HG03103 (cell line): ENCODE measurements at regions not wholly inside any gene's neighbourhood (a gene's known extent, or its start where the extent isn't known, plus 50 kb on each side); places are given as distances from the start of the nearest gene placed in this dataset.

ENCODE experiments used
- ATAC-seq: cut with Tn5 transposase; IDR thresholded peaks from one replicate; pipeline ENCODE4 v1.9.1; 2021; ENCODE audit warnings: low read depth; ENCODE audit not compliant: unreplicated experiment

GRCh38 chr16:86015606-86016005 lies 116.6 kb downstream of the IRF8 start:
- no peak for ATAC-seq

GRCh38 chr16:86016201-86016965 lies 117.4 kb downstream of the IRF8 start:
- ATAC-seq = no peak

DNA sequence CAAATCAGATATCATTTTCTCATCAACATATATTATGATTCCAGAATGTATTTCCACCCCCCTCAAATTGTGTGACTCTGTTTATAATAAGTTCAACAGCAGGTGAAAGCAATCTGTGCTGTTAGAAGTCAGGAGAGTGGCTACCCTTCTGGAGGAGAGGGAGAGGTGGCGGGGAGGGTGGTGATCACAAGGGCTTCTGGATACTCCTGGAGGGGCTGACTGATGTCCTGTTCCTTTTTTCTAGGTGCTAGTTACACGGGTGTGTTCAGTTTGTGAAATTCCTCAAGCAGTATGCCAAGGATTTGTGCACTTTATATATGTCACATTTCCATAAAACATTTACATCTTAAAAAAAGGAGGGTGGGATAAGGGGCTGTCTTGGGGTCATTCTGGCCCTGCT lies 119.1 kb downstream of the IRF8 start:
- no peak for ATAC-seq

GRCh38 chr16:86018487-86018886 lies 119.5 kb downstream of the IRF8 start:
- no peak for ATAC-seq

DNA sequence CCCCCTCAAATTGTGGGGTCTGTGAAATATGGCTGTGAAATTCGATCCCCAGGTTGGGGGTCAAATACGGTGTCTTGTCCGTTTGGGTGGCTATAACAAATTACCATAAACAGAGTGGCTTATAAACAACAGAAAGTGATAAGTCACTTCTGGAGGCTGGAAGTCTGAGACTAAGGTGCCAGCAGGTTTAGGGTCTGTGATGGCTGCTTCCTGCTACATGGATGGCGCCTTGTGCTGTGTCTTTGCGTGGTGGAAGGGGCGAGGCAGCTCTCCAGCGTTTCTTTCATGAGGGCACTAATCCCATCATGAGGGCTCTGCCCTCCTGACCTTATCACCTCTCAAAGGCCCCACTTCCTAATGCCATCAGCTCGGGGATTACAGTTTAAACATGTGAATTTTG lies 120.0 kb downstream of the IRF8 start:
- no peak for ATAC-seq

DNA sequence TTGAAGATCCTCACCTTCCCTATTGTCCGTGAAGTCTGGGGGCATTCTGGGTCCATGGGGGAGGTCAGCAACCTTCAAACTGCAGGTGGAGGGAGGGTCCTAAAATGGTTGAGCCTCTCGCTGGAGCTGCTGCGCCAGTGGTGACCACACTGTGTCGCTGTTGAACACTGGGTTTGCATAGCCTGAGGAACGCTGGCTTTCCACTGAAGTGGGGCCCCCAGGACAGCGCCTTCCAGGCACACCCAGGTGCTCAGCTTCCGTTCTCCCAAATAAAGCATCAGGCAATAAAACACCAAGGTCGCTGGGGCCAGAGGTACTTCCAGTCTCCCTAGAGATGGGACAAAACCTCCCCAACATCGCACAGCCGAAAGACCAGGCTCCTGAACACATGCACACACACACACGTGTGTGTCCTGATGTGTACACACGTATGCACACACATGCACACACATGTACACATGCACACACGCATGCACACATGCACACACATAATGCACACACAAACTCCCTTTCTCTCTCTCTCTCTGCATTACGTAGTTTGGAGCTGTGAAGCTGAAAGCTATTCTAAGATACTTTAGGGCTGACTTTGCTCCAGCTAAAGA lies 120.6 kb downstream of the IRF8 start:
- ATAC-seq = no peak

DNA sequence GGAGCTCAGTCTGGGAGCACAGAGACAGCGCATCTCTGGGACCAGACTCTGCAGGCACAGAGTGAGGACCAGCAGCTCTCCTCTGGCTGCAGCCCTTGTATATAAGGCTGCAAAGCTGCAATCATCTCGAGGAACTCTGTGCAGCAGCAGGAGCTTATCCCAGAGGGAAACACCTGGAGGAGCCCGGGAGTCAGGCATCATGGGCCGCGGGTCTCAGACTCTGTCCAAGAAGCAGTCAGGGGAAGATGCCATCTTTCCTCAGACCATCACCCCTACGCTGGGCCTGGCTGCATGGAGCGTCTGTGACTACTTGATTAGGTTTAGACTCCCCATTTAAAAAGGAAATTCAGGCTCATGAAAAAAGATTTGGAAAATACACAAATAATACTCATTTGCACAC lies 122.0 kb downstream of the IRF8 start:
- ATAC-seq = no peak

DNA sequence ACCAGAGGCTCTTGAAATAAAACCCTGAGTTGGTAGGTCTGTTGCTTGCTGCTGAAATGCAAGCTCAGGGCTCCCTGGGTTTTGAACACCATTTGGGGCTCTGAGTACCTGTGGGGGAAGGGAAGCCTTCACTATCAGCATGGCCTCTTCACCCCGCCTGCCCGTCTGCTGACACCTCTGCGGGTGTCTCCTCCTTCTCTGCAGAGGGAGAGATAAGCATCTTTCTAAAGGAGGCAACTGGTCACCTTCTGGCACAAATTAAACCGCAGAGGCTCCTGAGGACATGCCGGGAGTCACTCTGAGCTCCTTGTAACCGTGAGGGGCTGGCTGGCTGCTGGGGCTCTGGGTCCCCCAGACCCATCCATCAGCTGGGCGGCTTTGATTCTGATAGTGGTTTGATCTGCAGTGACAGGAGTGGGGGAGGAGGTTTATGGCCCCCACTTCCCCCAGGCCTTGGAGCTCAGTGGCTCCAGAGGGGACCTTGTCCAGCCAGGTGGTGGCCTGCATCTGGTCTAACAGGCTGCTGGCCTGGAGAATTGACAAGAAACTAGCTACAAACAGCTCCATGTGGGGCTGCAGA lies 123.5 kb downstream of the IRF8 start:
- ATAC-seq = no peak

DNA sequence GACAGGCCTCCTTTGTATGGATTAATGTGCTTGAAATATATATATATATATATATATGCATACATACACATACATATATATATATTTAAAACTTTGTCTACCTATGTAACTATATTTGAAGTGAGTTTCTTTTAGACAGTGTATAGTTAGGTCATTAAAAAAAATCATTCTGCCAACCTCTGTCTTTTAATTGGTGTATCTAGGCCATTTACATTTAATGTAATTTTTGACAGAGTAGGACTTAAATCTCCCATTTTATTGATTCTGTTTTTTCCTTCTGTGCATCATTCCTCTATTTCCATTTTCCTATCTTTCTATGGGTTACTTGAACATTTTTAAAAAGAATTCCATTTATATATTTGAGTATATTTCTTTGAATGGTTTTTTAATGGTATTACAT lies 125.2 kb downstream of the IRF8 start:
- ATAC-seq = no peak

- no peak for ATAC-seq
Measured at GRCh38 chr16:86025706-86026105, 126.7 kb downstream of the IRF8 start.

- ATAC-seq = no peak
Measured at GRCh38 chr16:86026171-86026910, 127.4 kb downstream of the IRF8 start.

DNA sequence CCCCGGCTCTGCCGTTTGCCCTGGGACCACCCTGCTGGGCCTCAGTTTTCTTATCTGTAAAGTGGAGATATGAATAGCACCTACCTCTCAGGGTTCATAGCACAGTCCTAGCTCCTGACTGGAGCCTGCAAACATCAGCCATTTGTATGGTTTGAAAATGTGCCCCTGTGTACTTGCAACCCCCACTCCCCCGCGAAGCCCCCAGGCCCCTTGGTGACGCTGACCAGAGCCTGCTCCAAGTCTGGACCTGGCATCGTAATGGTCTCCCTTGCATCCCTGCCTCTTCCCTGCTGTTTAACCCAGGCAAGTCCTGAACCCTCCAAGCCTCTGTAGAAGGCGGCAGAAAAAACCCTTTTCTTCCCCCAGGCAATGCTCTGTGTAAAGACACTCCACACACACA lies 128.0 kb downstream of the IRF8 start:
- no peak for ATAC-seq

DNA sequence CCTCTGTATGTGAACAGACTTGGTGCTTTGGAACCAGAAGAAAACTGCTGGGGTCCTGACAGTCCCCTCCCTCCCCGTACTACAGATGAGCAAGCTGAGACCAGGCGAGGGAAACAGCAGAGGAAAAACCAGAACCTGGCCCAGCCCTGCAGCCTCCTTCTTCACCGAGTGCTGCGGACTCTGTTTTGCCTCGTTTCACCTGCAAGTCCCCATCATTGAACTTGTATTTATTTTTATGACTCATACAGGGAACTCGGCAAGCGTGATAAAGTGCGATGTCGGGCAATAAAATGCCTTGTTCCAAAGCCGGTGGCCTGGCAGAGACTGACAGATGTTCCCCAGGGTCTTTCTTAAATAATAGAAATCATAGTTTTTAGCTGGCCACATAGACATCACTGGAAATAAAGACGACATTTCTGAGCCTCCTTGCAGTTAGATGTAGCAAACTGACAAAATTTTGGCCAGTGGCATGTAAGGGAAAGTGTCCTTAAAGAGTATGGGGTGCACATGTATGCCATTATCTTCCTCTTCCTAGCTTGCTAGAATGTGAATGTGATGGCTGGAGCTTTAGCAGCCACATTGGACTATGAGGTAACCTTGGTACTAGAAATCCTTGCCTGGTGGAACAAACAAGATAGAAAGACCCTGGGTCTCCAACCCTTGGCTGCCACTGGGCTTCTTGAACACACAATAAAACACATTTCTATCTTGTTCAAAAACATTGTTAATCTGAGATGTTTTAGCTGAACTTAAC lies 128.6 kb downstream of the IRF8 start:
- ATAC-seq = no peak

- ATAC-seq = no peak
Measured at GRCh38 chr16:86029131-86029741, 130.3 kb downstream of the IRF8 start.

DNA sequence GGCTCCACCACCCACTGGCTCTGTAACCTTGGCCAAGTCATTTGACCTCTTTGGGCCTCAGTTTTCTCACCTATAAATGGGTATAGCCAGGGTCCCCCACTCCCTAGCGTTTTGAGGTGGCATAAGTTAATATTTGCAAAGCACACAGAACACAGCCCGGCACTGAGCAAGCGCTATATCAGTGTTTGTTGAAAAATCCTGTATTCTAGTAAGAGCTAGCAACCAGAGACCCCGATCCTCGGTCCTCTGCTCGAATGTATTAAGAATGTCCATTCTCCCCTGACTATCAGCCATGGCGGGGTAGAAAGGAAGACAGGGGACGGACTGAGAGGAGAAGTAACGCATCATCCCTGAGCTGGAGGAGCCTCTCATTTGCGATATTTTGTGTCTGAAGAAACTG lies 131.2 kb downstream of the IRF8 start:
- ATAC-seq = no peak

DNA sequence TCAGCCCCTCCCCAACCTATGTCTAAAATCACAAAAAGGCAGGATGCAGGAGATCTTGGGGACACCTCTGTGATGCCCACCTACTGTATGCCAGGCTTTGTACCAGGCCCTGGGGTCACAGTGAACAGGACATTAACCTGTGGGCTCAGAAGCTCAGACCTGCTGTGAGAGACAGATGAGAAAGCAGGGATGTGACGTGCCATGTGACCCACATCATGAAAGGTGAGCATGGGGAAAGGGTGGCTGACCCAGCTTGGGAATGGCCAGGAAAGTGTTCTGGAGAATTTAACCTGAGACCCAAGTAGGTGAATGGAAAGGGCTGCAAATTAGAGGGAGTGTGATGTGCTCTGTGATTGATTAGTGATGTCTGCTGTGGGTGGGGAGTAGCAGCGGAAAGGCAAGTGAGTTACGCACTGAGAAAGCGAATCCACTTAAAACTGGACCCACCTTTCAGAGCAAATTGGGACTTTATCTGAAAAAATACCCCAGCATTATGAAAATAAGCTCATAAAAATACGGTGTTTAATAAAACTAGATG lies 132.2 kb downstream of the IRF8 start:
- ATAC-seq = no peak

DNA sequence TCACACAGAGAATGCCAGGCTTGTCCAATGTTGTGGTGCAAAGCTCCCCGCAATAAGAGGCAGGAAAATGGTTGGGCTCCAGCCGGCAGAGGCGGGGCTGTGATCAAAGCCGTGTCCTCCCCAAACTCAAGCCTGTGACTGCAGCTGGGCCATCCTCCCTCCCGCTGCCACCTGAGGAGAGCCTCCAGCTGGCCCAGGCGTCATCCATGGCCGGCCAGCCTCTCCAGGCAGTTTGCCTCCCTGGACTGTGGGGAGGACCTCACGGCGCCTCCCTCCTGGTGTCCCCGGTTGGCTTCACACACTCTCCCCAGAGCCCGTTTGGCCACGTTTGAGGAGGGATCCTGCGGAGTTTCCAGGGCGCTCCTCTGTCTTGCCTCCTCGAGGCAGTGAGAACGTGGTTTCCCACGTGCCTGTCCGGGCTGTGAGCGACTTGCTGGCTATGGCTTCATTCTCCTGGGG lies 134.1 kb downstream of the IRF8 start:
- no peak for ATAC-seq

- no peak for ATAC-seq
Measured at GRCh38 chr16:86033971-86034370, 135.0 kb downstream of the IRF8 start.

- ATAC-seq = no peak
Measured at GRCh38 chr16:86034421-86034919, 135.5 kb downstream of the IRF8 start.

- ATAC-seq = no peak
Measured at GRCh38 chr16:86035906-86036305, 136.9 kb downstream of the IRF8 start.
